Thoracic aorta (tissue), 2 donors: ENCODE measurements at regions not wholly inside any gene's neighbourhood (a gene's known extent, or its start where the extent isn't known, plus 50 kb on each side); places are given as distances from the start of the nearest gene placed in this dataset.

Source experiments
- ATAC-seq: fragments of 150-250 bp; one replicate; pipeline ENCODE4 v1.8.0; 2017; ENCODE audit warnings: low read depth; ENCODE audit not compliant: insufficient number of reproducible peaks, low FRiP score
- DNase-seq: peaks from one replicate; pipeline ENCODE4 v3.0.0-alpha.2; 2020; ENCODE audit warnings: low spot score
- H3K27ac ChIP-seq, 2 donors: fragments of 200-600 bp; sonication (generic); 1 replicate in 1 of 2; 2 replicates in 1 of 2; pipeline ENCODE4 v1.5.1; 2016; ENCODE audit warnings: mild to moderate bottlenecking in 2 of 2, moderate library complexity in 2 of 2
- H3K27me3 ChIP-seq: fragments of 200-600 bp; sonication (generic); replicated peaks from 2 replicates; pipeline ENCODE4 v1.6.0; 2016; ENCODE audit warnings: mild to moderate bottlenecking; ENCODE audit not compliant: insufficient read depth
- H3K36me3 ChIP-seq: fragments of 200-600 bp; sonication (generic); one replicate; pipeline ENCODE4 v1.5.1; 2016
- H3K4me1 ChIP-seq, 2 donors: fragments of 200-600 bp; sonication (generic); 1 replicate in 1 of 2; 2 replicates in 1 of 2; pipeline versions ENCODE4 v1.5.1 to v1.6.0; 2016; ENCODE audit warnings: low read depth in 2 of 2, mild to moderate bottlenecking in 1 of 2; ENCODE audit not compliant: control insufficient read depth in 1 of 2
- H3K4me3 ChIP-seq: fragments of 200-600 bp; sonication (generic); 2 replicates; pipeline ENCODE4 v1.5.1; 2016; ENCODE audit warnings: mild to moderate bottlenecking
- H3K9me3 ChIP-seq: fragments of 200-600 bp; sonication (generic); 2 replicates; pipeline ENCODE4 v1.5.1; 2016
- TF ChIP-seq, protein P1 (sequence below): fragments of 200-600 bp; sonication (generic); IDR thresholded peaks from one replicate; pipeline ENCODE4 v1.5.1; 2019; ENCODE audit warnings: antibody characterized with exemption

DNA sequence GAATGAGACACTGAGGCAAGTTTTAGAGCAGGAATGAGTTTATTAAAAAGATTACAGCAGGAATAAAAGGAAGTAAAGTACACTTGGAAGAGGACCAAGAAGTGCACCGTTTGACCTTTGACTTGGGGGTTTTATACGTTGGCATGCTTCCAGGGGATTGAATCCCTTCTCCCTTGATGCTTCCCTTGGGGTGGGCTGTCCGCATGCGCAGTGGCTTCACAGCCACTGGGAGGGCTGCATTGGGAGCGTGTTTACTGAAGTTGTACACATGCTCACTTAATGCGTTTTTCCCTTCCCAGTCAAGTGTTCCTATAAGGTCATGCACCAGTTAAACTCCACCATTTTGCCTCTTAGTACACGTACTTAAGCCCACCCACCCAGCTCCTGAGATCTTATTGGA is 72.4 kb upstream of the MARK1 start:
- H3K36me3 ChIP-seq = no peaks in the 10 kb centered on the region
- no peaks in the 10 kb centered on the region for H3K27me3 ChIP-seq
- no peaks in the 10 kb centered on the region for H3K4me1 ChIP-seq
- no peak for DNase-seq
- TF ChIP-seq, protein P1, sequence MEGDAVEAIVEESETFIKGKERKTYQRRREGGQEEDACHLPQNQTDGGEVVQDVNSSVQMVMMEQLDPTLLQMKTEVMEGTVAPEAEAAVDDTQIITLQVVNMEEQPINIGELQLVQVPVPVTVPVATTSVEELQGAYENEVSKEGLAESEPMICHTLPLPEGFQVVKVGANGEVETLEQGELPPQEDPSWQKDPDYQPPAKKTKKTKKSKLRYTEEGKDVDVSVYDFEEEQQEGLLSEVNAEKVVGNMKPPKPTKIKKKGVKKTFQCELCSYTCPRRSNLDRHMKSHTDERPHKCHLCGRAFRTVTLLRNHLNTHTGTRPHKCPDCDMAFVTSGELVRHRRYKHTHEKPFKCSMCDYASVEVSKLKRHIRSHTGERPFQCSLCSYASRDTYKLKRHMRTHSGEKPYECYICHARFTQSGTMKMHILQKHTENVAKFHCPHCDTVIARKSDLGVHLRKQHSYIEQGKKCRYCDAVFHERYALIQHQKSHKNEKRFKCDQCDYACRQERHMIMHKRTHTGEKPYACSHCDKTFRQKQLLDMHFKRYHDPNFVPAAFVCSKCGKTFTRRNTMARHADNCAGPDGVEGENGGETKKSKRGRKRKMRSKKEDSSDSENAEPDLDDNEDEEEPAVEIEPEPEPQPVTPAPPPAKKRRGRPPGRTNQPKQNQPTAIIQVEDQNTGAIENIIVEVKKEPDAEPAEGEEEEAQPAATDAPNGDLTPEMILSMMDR = no peak
- no peak overlapping the region for H3K4me3 ChIP-seq
- H3K9me3 ChIP-seq = no peaks in the 10 kb centered on the region
- ATAC-seq = no peak
- no peak overlapping the region for H3K27ac ChIP-seq

DNA sequence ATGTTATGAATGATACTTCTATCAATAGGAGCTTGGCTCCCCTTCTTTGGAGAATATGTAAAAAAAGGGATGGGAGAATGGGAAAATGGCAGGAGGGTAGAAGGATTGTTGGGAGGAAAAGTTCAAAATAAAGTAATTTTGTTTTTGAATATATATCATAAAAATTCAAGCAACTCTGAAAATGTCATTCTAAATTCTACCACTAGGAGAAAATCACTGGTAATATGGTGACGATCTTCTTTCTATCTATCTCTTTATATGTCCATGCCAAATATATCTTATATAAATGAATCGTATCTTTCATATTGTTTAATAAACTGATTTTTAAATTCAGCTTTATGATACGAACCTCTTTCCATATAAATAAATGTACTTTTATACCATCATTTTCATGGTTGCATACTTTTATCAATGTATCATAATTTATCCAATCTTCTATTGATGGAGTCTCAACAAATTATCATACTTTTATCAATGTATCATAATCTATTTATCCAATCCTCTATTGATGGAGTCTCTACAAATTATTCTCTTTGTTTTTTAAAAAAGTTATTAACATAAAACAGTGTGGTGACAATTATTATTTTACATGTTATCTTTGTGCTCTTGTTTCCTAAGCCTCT is 73.7 kb upstream of the MARK1 start:
- no peaks in the 10 kb centered on the region for H3K9me3 ChIP-seq
- H3K27ac ChIP-seq = no peak overlapping the region
- no peaks in the 10 kb centered on the region for H3K4me1 ChIP-seq
- no peaks in the 10 kb centered on the region for H3K27me3 ChIP-seq
- ATAC-seq (no peak), DNase-seq (no peak)
- TF ChIP-seq, protein P1 = peak; percentile 24
- no peaks in the 10 kb centered on the region for H3K36me3 ChIP-seq
- H3K4me3 ChIP-seq = no peak overlapping the region

DNA sequence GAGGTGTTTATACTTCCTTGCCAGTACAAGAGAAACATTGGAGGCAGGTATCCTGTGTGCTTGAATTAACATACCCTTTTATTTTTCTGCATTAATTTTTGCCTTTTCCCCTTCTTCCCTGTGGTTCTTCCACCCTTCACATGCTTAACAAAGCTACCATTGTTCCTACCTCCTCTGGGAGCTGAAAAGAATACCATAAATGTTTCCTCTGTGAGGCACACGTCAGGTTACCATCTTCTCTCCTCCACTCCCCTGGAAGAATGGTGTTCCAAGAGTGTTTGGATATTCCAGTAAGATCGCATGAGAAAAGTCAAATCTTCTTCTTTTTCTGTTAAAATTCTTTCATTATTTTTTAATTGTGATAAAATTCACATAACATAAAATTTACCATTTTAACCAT is 74.6 kb upstream of the MARK1 start:
- H3K4me3 ChIP-seq = no peak overlapping the region

DNA sequence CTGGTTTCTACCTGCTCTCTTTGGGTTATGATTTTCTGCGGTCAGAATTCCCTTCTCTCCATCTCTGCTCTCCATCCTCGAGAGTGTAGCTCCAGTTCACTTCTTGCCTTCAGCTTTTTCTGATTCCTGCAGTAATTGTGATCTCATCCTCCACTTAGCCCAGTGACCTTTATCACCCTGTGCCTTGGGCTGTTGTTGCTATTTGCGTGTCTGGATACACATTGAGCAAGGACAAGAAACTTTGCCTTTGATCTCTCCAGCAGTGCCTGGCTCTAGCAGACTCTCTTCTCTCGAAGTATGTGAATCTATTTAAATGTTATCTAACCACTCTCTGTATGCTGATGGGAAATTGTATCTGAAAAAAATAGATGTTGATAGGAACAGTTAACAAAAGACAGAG is 76.4 kb upstream of the MARK1 start:
- no peak for ATAC-seq
- Histone ChIP-seq H3K4me1 (no peaks in the 10 kb centered on the region), H3K9me3 (no peaks in the 10 kb centered on the region), H3K36me3 (no peaks in the 10 kb centered on the region), H3K27me3 (no peaks in the 10 kb centered on the region), H3K4me3 (no peak overlapping the region), H3K27ac (no peak overlapping the region)
- DNase-seq = no peak
- TF ChIP-seq, protein P1 = no peak

More for the DNA sequence above, 74.6 kb upstream of the MARK1 start:
- Histone ChIP-seq H3K36me3 (no peaks in the 10 kb centered on the region), H3K4me1 (no peaks in the 10 kb centered on the region), H3K27ac (no peak overlapping the region), H3K27me3 (no peaks in the 10 kb centered on the region), H3K9me3 (no peaks in the 10 kb centered on the region)
- TF ChIP-seq, protein P1 = no peak
- ATAC-seq = no peak
- no peak for DNase-seq

DNA sequence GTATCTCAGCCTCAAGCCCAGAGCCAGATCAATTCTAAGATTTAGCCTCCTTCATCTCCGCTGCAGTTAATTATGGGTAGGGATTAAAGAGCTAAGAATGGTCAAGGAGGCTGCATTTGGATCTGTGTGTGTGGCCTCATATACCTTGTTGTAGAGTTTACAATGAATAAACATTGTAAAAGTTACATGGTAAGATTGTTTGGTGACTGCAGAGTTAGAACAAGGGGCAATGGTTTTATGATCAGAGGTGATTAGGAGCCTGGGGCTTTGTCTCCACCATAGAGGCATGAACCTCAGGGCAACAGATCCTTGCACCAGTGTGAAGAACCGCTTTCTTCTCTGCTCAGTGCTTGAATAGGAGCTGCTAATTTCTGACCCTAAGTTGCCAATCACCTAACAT is 77.0 kb upstream of the MARK1 start:
- DNase-seq = no peak
- Histone ChIP-seq H3K9me3 (no peaks in the 10 kb centered on the region), H3K27me3 (no peaks in the 10 kb centered on the region), H3K36me3 (no peaks in the 10 kb centered on the region), H3K4me1 (no peaks in the 10 kb centered on the region), H3K27ac (no peak overlapping the region), H3K4me3 (no peak overlapping the region)
- TF ChIP-seq, protein P1 = no peak
- no peak for ATAC-seq
